ENCODE measurements at regions not wholly inside any gene's neighbourhood (a gene's known extent, or its start where the extent isn't known, plus 50 kb on each side); places are given as distances from the start of the nearest gene placed in this dataset.

- Histone ChIP-seq H4K8ac (ENCODE audit: extremely low read depth, insufficient read depth, low read length) (no peak overlapping the region), H4K91ac (replicated peaks; ENCODE audit: insufficient read length, low read length) (no peak overlapping the region), H3K79me2 (ENCODE audit: control insufficient read depth in 1 of 2, insufficient read depth in 2 of 2, low read length in 2 of 2) (no peaks in the 10 kb centered on the region), H2BK15ac (ENCODE audit: low read length) (no peak overlapping the region), H2BK20ac (ENCODE audit: low read length) (no peak overlapping the region), H3K4me3 (ENCODE audit: extremely low read depth in 1 of 4, insufficient read depth in 2 of 4, low read depth in 3 of 4, low read length in 4 of 4) (no peak overlapping the region), H2BK12ac (ENCODE audit: low read depth, low read length) (no peak overlapping the region), H2BK5ac (ENCODE audit: low read depth, low read length) (no peak overlapping the region), H2AFZ (ENCODE audit: low read length) (no peak overlapping the region), H2BK120ac (replicated peaks; ENCODE audit: low read depth, low read length) (no peak overlapping the region), H3K23ac (ENCODE audit: insufficient read length) (no peak overlapping the region), H3K4ac (replicated peaks; ENCODE audit: insufficient read length, low read depth, low read length) (no peak overlapping the region), H4K20me1 (replicated peaks in 1 of 2; ENCODE audit: control insufficient read depth in 1 of 2, insufficient read depth in 2 of 2, low read length in 2 of 2) (no peaks in the 10 kb centered on the region), H3K27ac (ENCODE audit: low read depth, low read length) (no peak overlapping the region), H3K14ac (ENCODE audit: insufficient read length) (no peak overlapping the region), H3K56ac (replicated peaks; ENCODE audit: insufficient read length, low read depth, low read length) (no peak overlapping the region), H3K9me3 (ENCODE audit: insufficient read depth in 2 of 2, low read depth in 1 of 2, low read length in 1 of 2) (no peaks in the 10 kb centered on the region), H3K79me1 (ENCODE audit: low read depth, low read length) (no peaks in the 10 kb centered on the region), H3K9ac (replicated peaks in 1 of 4; ENCODE audit: extremely low read depth in 1 of 4, low read depth in 3 of 4, low read length in 3 of 4) (no peak overlapping the region), H3K36me3 (ENCODE audit: control insufficient read depth in 2 of 4, insufficient read depth in 4 of 4, low read length in 3 of 4) (no peaks in the 10 kb centered on the region), H3K27me3 (replicated peaks in 1 of 4; ENCODE audit: control insufficient read depth in 3 of 4, extremely low read depth in 1 of 4, insufficient read depth in 3 of 4, low read length in 3 of 4) (no peaks in the 10 kb centered on the region), H3K4me1 (replicated peaks in 1 of 4; ENCODE audit: control insufficient read depth in 3 of 4, insufficient read depth in 4 of 4, low read length in 3 of 4) (peaks cover 0 to 18% (median 6%) of the 10 kb centered on the region in 4 experiments; a peak in 4 of 7 replicates), H3K23me2 (ENCODE audit: low read depth, low read length) (no peaks in the 10 kb centered on the region), H3K4me2 (ENCODE audit: insufficient read depth in 1 of 2, low read depth in 2 of 2, low read length in 2 of 2) (no peak overlapping the region), H3K18ac (ENCODE audit: extremely low read depth, low read length) (no peak overlapping the region), H4K5ac (ENCODE audit: insufficient read length, low read depth, low read length) (no peak overlapping the region), H2AK5ac (ENCODE audit: low read depth, low read length) (no peak overlapping the region)
- CTCF ChIA-PET (ENCODE audit: partially characterized antibody): no interaction called here
- no peak for DNase-seq (ENCODE audit: low read depth in 1 of 2, low spot score in 2 of 2)
- WGBS, 2 experiments (ENCODE audit: extremely low coverage in 1 of 2, insufficient coverage in 1 of 2, insufficient read length in 1 of 2, insufficient replicate concordance in 2 of 2, low coverage in 1 of 2, low lambda C conversion rate in 2 of 2, missing lambda C conversion rate in 1 of 2): 94% methylated on average over 1 of the region's 1 CpG; no CpG with 5 or more reads in 1 of the 2 experiments
- POLR2A ChIA-PET (ENCODE audit: partially characterized antibody): no interaction called here
- FAIRE-seq: no peak
- TF ChIP-seq SUZ12 (IDR thresholded peaks at IDR 0.05; ENCODE audit: low read length): no peak
- no peak for TF ChIP-seq JUND (IDR thresholded peaks at IDR 0.05; ENCODE audit: low read length)
- TF ChIP-seq EP300 (IDR thresholded peaks at IDR 0.05; ENCODE audit: borderline replicate concordance in 1 of 2, low read depth in 2 of 2, low read length in 2 of 2): no peak
- no peak for TF ChIP-seq BRCA1 (IDR thresholded peaks at IDR 0.05; ENCODE audit: low read depth, low read length)
- TF ChIP-seq MAFK (IDR thresholded peaks at IDR 0.05; ENCODE audit: low read depth, low read length): no peak
- TF ChIP-seq CREB1 (IDR thresholded peaks at IDR 0.05): no peak
- no peak for TF ChIP-seq RFX5 (IDR thresholded peaks at IDR 0.05; ENCODE audit: borderline replicate concordance, low read depth, low read length)
- no peak for TF ChIP-seq CHD2 (IDR thresholded peaks at IDR 0.05; ENCODE audit: low read length)
- no peak for TF ChIP-seq RBBP5 (IDR thresholded peaks at IDR 0.05; ENCODE audit: borderline replicate concordance, low read depth, low read length)
- no peak for TF ChIP-seq TAF1 (IDR thresholded peaks at IDR 0.05; ENCODE audit: low read depth, low read length)
- no peak for TF ChIP-seq KDM1A (IDR thresholded peaks at IDR 0.05; ENCODE audit: borderline replicate concordance, low read length)
- no peak for TF ChIP-seq TAF7 (optimal IDR thresholded peaks at IDR 0.05; ENCODE audit: borderline replicate concordance, low read depth, low read length)
- TF ChIP-seq TCF12 (IDR thresholded peaks at IDR 0.05; ENCODE audit: low read depth, low read length): no peak
- TF ChIP-seq GABPA (IDR thresholded peaks at IDR 0.05; ENCODE audit: borderline replicate concordance, insufficient read depth, low read length): no peak
- no peak for TF ChIP-seq TEAD4 (IDR thresholded peaks at IDR 0.05; ENCODE audit: low read depth, low read length)
Measured at GRCh38 chr20:51906679-51907078, 104.4 kb upstream of the SALL4 start.

All from H1 (cell line).